T-cell (primary cell): ENCODE measurements at regions not wholly inside any gene's neighbourhood (a gene's known extent, or its start where the extent isn't known, plus 50 kb on each side); places are given as distances from the start of the nearest gene placed in this dataset.

ENCODE experiments used
- ATAC-seq, 4 experiments: fragments of 200-7000 bp in 3 of 4; fragments of 150-1000 bp in 1 of 4; cut with Tn5 transposase; replicated peaks in 1 of 4; 1 replicate in 3 of 4; 2 replicates in 1 of 4; pipeline ENCODE4 v1.10.0; 2021; ENCODE audit warnings: moderate library complexity in 3 of 4, mild to moderate bottlenecking in 2 of 4, moderate number of reproducible peaks in 1 of 4
- CTCF ChIA-PET, 2 donors: fragments of 300-600 bp; sonication (Branson Sonifier 250); formaldehyde crosslinking; loops; one replicate each; lab custom pipeline; 2022; ENCODE audit warnings: antibody characterized with exemption in 2 of 2; lab: Charles Lee
- POLR2A ChIA-PET, 2 donors: fragments of 300-600 bp; sonication (Branson Sonifier 250); formaldehyde crosslinking; loops; one replicate each; lab custom pipeline; 2022; ENCODE audit warnings: antibody characterized with exemption in 2 of 2; lab: Charles Lee
- DNase-seq, 35 experiments: peaks; one replicate each; pipeline versions ENCODE4 v3.0.0 to v3.0.0-alpha.2; 2013 to 2023
- H3K27ac ChIP-seq: one replicate; pipeline ENCODE4 v1.5.1; 2013; ENCODE audit warnings: low read length
- H3K27me3 ChIP-seq, 2 experiments: replicated peaks in 1 of 2; 1 replicate in 1 of 2; 2 replicates in 1 of 2; pipeline versions ENCODE4 v1.6.1 to v1.7.0; 2013; ENCODE audit warnings: low read length in 1 of 2, mixed read lengths in 1 of 2; ENCODE audit not compliant: control insufficient read depth in 2 of 2, insufficient read depth in 2 of 2; ENCODE audit errors: extremely low read depth in 1 of 2
- H3K36me3 ChIP-seq, 2 donors: 1 replicate in 1 of 2; 2 replicates in 1 of 2; pipeline versions ENCODE4 v1.6.1 to v1.7.0; 2013; ENCODE audit warnings: low read length in 1 of 2; ENCODE audit not compliant: control insufficient read depth in 2 of 2, insufficient read depth in 1 of 2; ENCODE audit errors: extremely low read depth in 1 of 2
- H3K4me1 ChIP-seq, 2 experiments: 1 replicate in 1 of 2; 2 replicates in 1 of 2; pipeline versions ENCODE4 v1.6.1 to v1.7.0; 2013; ENCODE audit warnings: low read length in 2 of 2, mixed read lengths in 1 of 2; ENCODE audit not compliant: insufficient read depth in 2 of 2, control insufficient read depth in 1 of 2; ENCODE audit errors: extremely low read depth in 1 of 2
- H3K4me3 ChIP-seq, 2 donors: 1 replicate in 1 of 2; 2 replicates in 1 of 2; pipeline versions ENCODE4 v1.5.1 to v1.7.0; 2013; ENCODE audit warnings: mild to moderate bottlenecking in 2 of 2, low read length in 1 of 2, moderate library complexity in 1 of 2; ENCODE audit not compliant: control insufficient read depth in 1 of 2; ENCODE audit errors: extremely low read depth in 1 of 2
- H3K9me3 ChIP-seq: 2 replicates; pipeline ENCODE4 v1.7.0; 2013
- H3K27ac Mint-ChIP-seq, 2 donors: one replicate each; pipeline ENCODE4 v1.8.0; 2020 to 2021; ENCODE audit warnings: mild to moderate bottlenecking in 2 of 2, mixed read lengths in 2 of 2
- H3K27me3 Mint-ChIP-seq, 2 donors: one replicate each; pipeline ENCODE4 v1.8.0; 2021 to 2022; ENCODE audit warnings: mixed read lengths in 2 of 2
- H3K36me3 Mint-ChIP-seq: one replicate; pipeline ENCODE4 v1.8.0; 2021; ENCODE audit warnings: mixed read lengths
- H3K4me1 Mint-ChIP-seq, 3 donors: one replicate each; pipeline ENCODE4 v1.8.0; 2020 to 2022; ENCODE audit warnings: mixed read lengths in 3 of 3, mild to moderate bottlenecking in 1 of 3
- H3K4me3 Mint-ChIP-seq, 3 donors: one replicate each; pipeline ENCODE4 v1.8.0; 2020 to 2022; ENCODE audit warnings: mild to moderate bottlenecking in 3 of 3, mixed read lengths in 3 of 3, moderate library complexity in 3 of 3
- H3K9me3 Mint-ChIP-seq, 3 donors: one replicate each; pipeline ENCODE4 v1.8.0; 2020 to 2022; ENCODE audit warnings: mixed read lengths in 3 of 3
- WGBS: methylation state at CpG from one replicate; pipeline ENCODE4 v1.1.5; 2013; ENCODE audit warnings: missing lambda C conversion rate; ENCODE audit not compliant: insufficient coverage; 5-methylcytosine and 5-hydroxymethylcytosine counted together

- Mint-ChIP-seq H3K9me3 (peaks cover 5 to 12% (median 7%) of the 10 kb centered on the region in 3 donors), H3K36me3 (no peaks in the 10 kb centered on the region), H3K4me3 (no peak overlapping the region), H3K27ac (no peak overlapping the region), H3K4me1 (no peaks in the 10 kb centered on the region), H3K27me3 (peaks cover 0 to 4% of the 10 kb centered on the region in 2 donors)
- ChIA-PET POLR2A (no interaction called here), CTCF (no interaction called here)
- Histone ChIP-seq H3K27me3 (no peaks in the 10 kb centered on the region), H3K9me3 (no peaks in the 10 kb centered on the region), H3K4me3 (no peak overlapping the region), H3K4me1 (no peaks in the 10 kb centered on the region), H3K27ac (no peak overlapping the region), H3K36me3 (no peaks in the 10 kb centered on the region)
- no peak for ATAC-seq
- 71% methylated on average over 2 of the region's 3 CpGs for WGBS
- DNase-seq = no peak
Observed at GRCh38 chr4:144584428-144584827, 61.5 kb upstream of the HHIP start.

GRCh38 chr4:144589512-144589911, 56.4 kb upstream of the HHIP start:
- no peak overlapping the region for H3K27ac Mint-ChIP-seq
- H3K4me3 Mint-ChIP-seq = no peak overlapping the region
- ATAC-seq (no peak), DNase-seq (no peak)
- no peaks in the 10 kb centered on the region for H3K4me1 ChIP-seq
- peaks cover 0 to 4% of the 10 kb centered on the region in 2 donors for H3K27me3 Mint-ChIP-seq
- ChIA-PET CTCF (no interaction called here), POLR2A (interaction anchor here in 1 of 2 donors (0.7 kb wide), 1 partner anchor 48 kb away, joined by 3 read pairs; no protein-coding TSS in a partner anchor)
- no peak overlapping the region for H3K4me3 ChIP-seq
- H3K9me3 ChIP-seq = no peaks in the 10 kb centered on the region
- WGBS = no CpG with 5 or more reads among the region's 2 CpGs
- no peaks in the 10 kb centered on the region for H3K36me3 Mint-ChIP-seq
- no peak overlapping the region for H3K27ac ChIP-seq
- H3K27me3 ChIP-seq = no peaks in the 10 kb centered on the region
- no peaks in the 10 kb centered on the region for H3K36me3 ChIP-seq
- H3K4me1 Mint-ChIP-seq = no peaks in the 10 kb centered on the region
- peaks cover 5 to 9% (median 7%) of the 10 kb centered on the region in 3 donors for H3K9me3 Mint-ChIP-seq

- ATAC-seq = no peak
- 60% methylated on average over 1 of the region's 1 CpG for WGBS
- no peaks in the 10 kb centered on the region for H3K36me3 Mint-ChIP-seq
Observed at GRCh38 chr4:144590020-144590419, 55.9 kb upstream of the HHIP start.

GRCh38 chr4:144591401-144591800, 54.6 kb upstream of the HHIP start:
- H3K4me3 Mint-ChIP-seq = no peak overlapping the region
- no peaks in the 10 kb centered on the region for H3K4me1 Mint-ChIP-seq
- ChIA-PET CTCF (no interaction called here), POLR2A (no interaction called here)
- H3K27me3 Mint-ChIP-seq = no peaks in the 10 kb centered on the region
- H3K27ac Mint-ChIP-seq = no peak overlapping the region
- Histone ChIP-seq H3K27ac (no peak overlapping the region), H3K27me3 (no peaks in the 10 kb centered on the region), H3K36me3 (no peaks in the 10 kb centered on the region), H3K4me1 (no peaks in the 10 kb centered on the region), H3K4me3 (no peak overlapping the region), H3K9me3 (no peaks in the 10 kb centered on the region)
- 11% methylated on average over 1 of the region's 2 CpGs for WGBS
- no peak for DNase-seq
- H3K9me3 Mint-ChIP-seq = peaks cover 5 to 7% (median 5%) of the 10 kb centered on the region in 3 donors
- ATAC-seq = no peak
- H3K36me3 Mint-ChIP-seq = no peaks in the 10 kb centered on the region

More at GRCh38 chr4:144590020-144590419, 55.9 kb upstream of the HHIP start:
- H3K9me3 ChIP-seq = no peaks in the 10 kb centered on the region
- Mint-ChIP-seq H3K4me3 (no peak overlapping the region), H3K27me3 (peaks cover 0 to under 1% of the 10 kb centered on the region in 2 donors), H3K27ac (no peak overlapping the region), H3K4me1 (no peaks in the 10 kb centered on the region), H3K9me3 (peaks cover 5 to 7% (median 7%) of the 10 kb centered on the region in 3 donors)
- H3K27me3 ChIP-seq = no peaks in the 10 kb centered on the region
- ChIA-PET POLR2A (interaction anchor here in 1 of 2 donors (0.7 kb wide), 1 partner anchor 48 kb away, joined by 3 read pairs; no protein-coding TSS in a partner anchor), CTCF (no interaction called here)
- DNase-seq = no peak
- no peaks in the 10 kb centered on the region for H3K36me3 ChIP-seq
- H3K27ac ChIP-seq = no peak overlapping the region
- H3K4me1 ChIP-seq = no peaks in the 10 kb centered on the region
- H3K4me3 ChIP-seq = no peak overlapping the region

- no peak overlapping the region for H3K27ac Mint-ChIP-seq
- H3K36me3 Mint-ChIP-seq = no peaks in the 10 kb centered on the region
- H3K4me1 ChIP-seq = no peaks in the 10 kb centered on the region
- no peak overlapping the region for H3K4me3 ChIP-seq
- H3K27me3 ChIP-seq = no peaks in the 10 kb centered on the region
- no peaks in the 10 kb centered on the region for H3K9me3 ChIP-seq
- 80% methylated on average over 1 of the region's 2 CpGs for WGBS
- no peak overlapping the region for H3K27ac ChIP-seq
- no peak for ATAC-seq
- H3K27me3 Mint-ChIP-seq = no peaks in the 10 kb centered on the region
- DNase-seq = no peak
- peaks cover 5 to 7% (median 5%) of the 10 kb centered on the region in 3 donors for H3K9me3 Mint-ChIP-seq
- no peaks in the 10 kb centered on the region for H3K36me3 ChIP-seq
- ChIA-PET POLR2A (no interaction called here), CTCF (no interaction called here)
- H3K4me1 Mint-ChIP-seq = no peaks in the 10 kb centered on the region
- no peak overlapping the region for H3K4me3 Mint-ChIP-seq
Observed at GRCh38 chr4:144592264-144592663, 53.7 kb upstream of the HHIP start.

GRCh38 chr4:144594471-144594986, 51.4 kb upstream of the HHIP start:
- no CpG with 5 or more reads among the region's 1 CpG for WGBS
- no peaks in the 10 kb centered on the region for H3K36me3 ChIP-seq
- H3K9me3 Mint-ChIP-seq = no peaks in the 10 kb centered on the region
- ChIA-PET CTCF (interaction anchor here in 1 of 2 donors (0.7 kb wide), 1 partner anchor 477 kb away, joined by 4 read pairs; no protein-coding TSS in a partner anchor), POLR2A (no interaction called here)
- ATAC-seq (no peak), DNase-seq (no peak)
- H3K27ac ChIP-seq = no peak overlapping the region
- H3K4me3 ChIP-seq = no peak overlapping the region
- no peak overlapping the region for H3K27ac Mint-ChIP-seq
- H3K27me3 ChIP-seq = no peaks in the 10 kb centered on the region
- H3K4me1 Mint-ChIP-seq = no peaks in the 10 kb centered on the region
- no peak overlapping the region for H3K4me3 Mint-ChIP-seq
- no peaks in the 10 kb centered on the region for H3K27me3 Mint-ChIP-seq
- no peaks in the 10 kb centered on the region for H3K9me3 ChIP-seq
- no peaks in the 10 kb centered on the region for H3K36me3 Mint-ChIP-seq
- H3K4me1 ChIP-seq = no peaks in the 10 kb centered on the region
